T1000 (cell line): ENCODE measurements at regions not wholly inside any gene's neighbourhood (a gene's known extent, or its start where the extent isn't known, plus 50 kb on each side); places are given as distances from the start of the nearest gene placed in this dataset.

ENCODE experiments used
- DNase-seq: peaks from one replicate; lab custom pipeline; 2025; ENCODE audit warnings: mixed read lengths; lab: John Stamatoyannopoulos, UW

GRCh38 chr2:41851554-41851953, 196.3 kb upstream of the PKDCC start:
- DNase-seq: no peak

- peak; percentile 9 for DNase-seq
Measured at GRCh38 chr2:41853427-41854191, 194.2 kb upstream of the PKDCC start.

- no peak for DNase-seq
Measured at GRCh38 chr2:41854227-41854626, 193.6 kb upstream of the PKDCC start.

GRCh38 chr2:41856946-41857345, 190.9 kb upstream of the PKDCC start:
- DNase-seq: no peak

- DNase-seq: peak; percentile 39
Measured at GRCh38 chr2:41859615-41860514, 188.0 kb upstream of the PKDCC start.

GRCh38 chr2:41863062-41863461, 184.8 kb upstream of the PKDCC start:
- DNase-seq: no peak

GRCh38 chr2:41865263-41865662, 182.6 kb upstream of the PKDCC start:
- DNase-seq: no peak

- no peak for DNase-seq
Measured at GRCh38 chr2:41867553-41867952, 180.3 kb upstream of the PKDCC start.

- peak; percentile 18 for DNase-seq
Measured at GRCh38 chr2:41869542-41870264, 178.1 kb upstream of the PKDCC start.

GRCh38 chr2:41870265-41870585, 177.6 kb upstream of the PKDCC start:
- no peak for DNase-seq

GRCh38 chr2:41871080-41871479, 176.7 kb upstream of the PKDCC start:
- no peak for DNase-seq

GRCh38 chr2:41872646-41873045, 175.2 kb upstream of the PKDCC start:
- DNase-seq: no peak

- DNase-seq: no peak
Measured at GRCh38 chr2:41873102-41874031, 174.5 kb upstream of the PKDCC start.

GRCh38 chr2:41877114-41877678, 170.6 kb upstream of the PKDCC start:
- DNase-seq: no peak

GRCh38 chr2:41878056-41878455, 169.8 kb upstream of the PKDCC start:
- no peak for DNase-seq

- no peak for DNase-seq
Measured at GRCh38 chr2:41878716-41879234, 169.0 kb upstream of the PKDCC start.

- no peak for DNase-seq
Measured at GRCh38 chr2:41879235-41879916, 168.4 kb upstream of the PKDCC start.

GRCh38 chr2:41880561-41881243, 167.1 kb upstream of the PKDCC start:
- DNase-seq: no peak

GRCh38 chr2:41881249-41881648, 166.6 kb upstream of the PKDCC start:
- DNase-seq: no peak

- DNase-seq: no peak
Measured at GRCh38 chr2:41884718-41885117, 163.1 kb upstream of the PKDCC start.
